HG02981 (cell line): ENCODE measurements at regions not wholly inside any gene's neighbourhood (a gene's known extent, or its start where the extent isn't known, plus 50 kb on each side); places are given as distances from the start of the nearest gene placed in this dataset.
A peak's percentile ranks its signal among the peaks of the same experiment; 100 is the strongest.
"Not testable (repeated sequence)": the region's sequence is repeated elsewhere in the genome, so short reads cannot be mapped to it uniquely, and the experiment has no call there.

Experiments used
- ATAC-seq: cut with Tn5 transposase; IDR thresholded peaks from one replicate; pipeline ENCODE4 v1.9.1; 2021; ENCODE audit warnings: mild to moderate bottlenecking, moderate library complexity; ENCODE audit not compliant: unreplicated experiment

GRCh38 chr3:117848606-117849005 lies 1139.0 kb downstream of the TUSC7 start:
- no peak for ATAC-seq

- ATAC-seq = no peak
Observed at GRCh38 chr3:117853923-117854668, 1144.5 kb downstream of the TUSC7 start.

GRCh38 chr3:117856354-117856753 lies 1146.8 kb downstream of the TUSC7 start:
- no peak for ATAC-seq

GRCh38 chr3:117863146-117863545 lies 1153.6 kb downstream of the TUSC7 start:
- ATAC-seq = no peak

GRCh38 chr3:117865338-117865737 lies 1155.8 kb downstream of the TUSC7 start:
- ATAC-seq = no peak

GRCh38 chr3:117868766-117869165 lies 1159.2 kb downstream of the TUSC7 start:
- ATAC-seq = no peak

GRCh38 chr3:117871934-117872333 lies 1162.4 kb downstream of the TUSC7 start:
- ATAC-seq = no peak

- ATAC-seq = not testable (repeated sequence)
Observed at GRCh38 chr3:117872594-117873248, 1161.9 kb downstream of the IGSF11 start.

GRCh38 chr3:117873249-117873600 lies 1161.4 kb downstream of the IGSF11 start:
- no peak for ATAC-seq

GRCh38 chr3:117874028-117874690 lies 1160.5 kb downstream of the IGSF11 start:
- no peak for ATAC-seq

GRCh38 chr3:117874904-117875874 lies 1159.5 kb downstream of the IGSF11 start:
- no peak for ATAC-seq

GRCh38 chr3:117875887-117876286 lies 1158.8 kb downstream of the IGSF11 start:
- ATAC-seq = no peak

- no peak for ATAC-seq
Observed at GRCh38 chr3:117880638-117881037, 1154.0 kb downstream of the IGSF11 start.

- ATAC-seq = no peak
Observed at GRCh38 chr3:117881210-117881609, 1153.4 kb downstream of the IGSF11 start.

GRCh38 chr3:117885011-117885441 lies 1149.6 kb downstream of the IGSF11 start:
- peak; percentile 56 for ATAC-seq

GRCh38 chr3:117886147-117886546 lies 1148.5 kb downstream of the IGSF11 start:
- ATAC-seq = no peak

- no peak for ATAC-seq
Observed at GRCh38 chr3:117887031-117887430, 1147.6 kb downstream of the IGSF11 start.

GRCh38 chr3:117887901-117888300 lies 1146.7 kb downstream of the IGSF11 start:
- ATAC-seq = no peak

GRCh38 chr3:117892431-117892841 lies 1142.2 kb downstream of the IGSF11 start:
- ATAC-seq = no peak

- ATAC-seq = no peak
Observed at GRCh38 chr3:117893001-117893400, 1141.6 kb downstream of the IGSF11 start.

GRCh38 chr3:117893638-117894037 lies 1141.0 kb downstream of the IGSF11 start:
- ATAC-seq = no peak
